Gastroesophageal sphincter (tissue), 4 donors: ENCODE measurements at regions not wholly inside any gene's neighbourhood (a gene's known extent, or its start where the extent isn't known, plus 50 kb on each side); places are given as distances from the start of the nearest gene placed in this dataset.

Experiments
- ATAC-seq: fragments of 150-250 bp; one replicate; pipeline ENCODE4 v1.9.1; 2016; ENCODE audit warnings: mild to moderate bottlenecking, moderate library complexity
- H3K27ac ChIP-seq, 4 donors: fragments of 200-600 bp; sonication (generic) in 3 of 4; 1 replicate in 3 of 4; 2 replicates in 1 of 4; pipeline ENCODE4 v1.5.1; 2016 to 2019
- H3K27me3 ChIP-seq: fragments of 200-600 bp; sonication (generic); one replicate; pipeline ENCODE4 v1.5.1; 2019
- H3K36me3 ChIP-seq, 2 donors: fragments of 200-600 bp; sonication (generic); one replicate each; pipeline ENCODE4 v1.5.1; 2019; ENCODE audit warnings: control low read depth in 1 of 2
- H3K4me1 ChIP-seq, 3 donors: fragments of 200-600 bp; sonication (generic); 1 replicate in 2 of 3; 2 replicates in 1 of 3; pipeline ENCODE4 v1.5.1; 2016 to 2019; ENCODE audit warnings: control low read depth in 2 of 3
- H3K4me3 ChIP-seq, 2 donors: fragments of 200-600 bp; sonication (generic); one replicate each; pipeline ENCODE4 v1.5.1; 2019; ENCODE audit warnings: mild to moderate bottlenecking in 1 of 2, moderate library complexity in 1 of 2
- H3K9me3 ChIP-seq, 3 donors: fragments of 200-600 bp; sonication (generic); one replicate each; pipeline ENCODE4 v1.5.1; 2017 to 2019; ENCODE audit warnings: control low read depth in 2 of 3
- CTCF ChIP-seq, 4 experiments: fragments of 200-600 bp in 2 of 4; fragments of 450-650 bp in 2 of 4; sonication (generic) in 1 of 4; IDR thresholded peaks; one replicate each; pipeline ENCODE4 v1.5.1; 2017 to 2019; ENCODE audit warnings: antibody characterized with exemption in 4 of 4, mild to moderate bottlenecking in 2 of 4, moderate library complexity in 2 of 4
- EP300 ChIP-seq: sonication (generic); formaldehyde crosslinking; IDR thresholded peaks from one replicate; pipeline ENCODE4 v1.6.1; 2017; ENCODE audit warnings: antibody characterized with exemption, mild to moderate bottlenecking
- POLR2A ChIP-seq, 2 donors: fragments of 450-650 bp; IDR thresholded peaks; one replicate each; pipeline ENCODE4 v1.6.1; 2017; ENCODE audit warnings: antibody characterized with exemption in 2 of 2, mild to moderate bottlenecking in 2 of 2, moderate library complexity in 1 of 2
- POLR2AphosphoS5 ChIP-seq: sonication (generic); formaldehyde crosslinking; IDR thresholded peaks from one replicate; pipeline ENCODE4 v1.6.1; 2017; ENCODE audit warnings: antibody characterized with exemption
- WGBS, 2 donors: methylation state at CpG; one replicate each; pipeline ENCODE4 v1.1.5; 2018; ENCODE audit warnings: low coverage in 1 of 2; 5-methylcytosine and 5-hydroxymethylcytosine counted together

GRCh38 chr2:58720033-58720769 lies 479.1 kb upstream of the FANCL start:
- H3K4me3 ChIP-seq: no peak overlapping the region
- no peaks in the 10 kb centered on the region for H3K36me3 ChIP-seq
- TF ChIP-seq EP300: no peak
- no peak for TF ChIP-seq POLR2AphosphoS5
- no peak for TF ChIP-seq POLR2A (IDR thresholded peaks at IDR 0.05)
- no peak for TF ChIP-seq CTCF (IDR thresholded peaks at IDR 0.05)
- ATAC-seq: no peak
- no peak overlapping the region for H3K27ac ChIP-seq
- H3K4me1 ChIP-seq: no peaks in the 10 kb centered on the region
- no peaks in the 10 kb centered on the region for H3K9me3 ChIP-seq
- no peaks in the 10 kb centered on the region for H3K27me3 ChIP-seq
- 79 to 92% methylated on average over 3 of the region's 3 CpGs for WGBS, 2 donors

DNA sequence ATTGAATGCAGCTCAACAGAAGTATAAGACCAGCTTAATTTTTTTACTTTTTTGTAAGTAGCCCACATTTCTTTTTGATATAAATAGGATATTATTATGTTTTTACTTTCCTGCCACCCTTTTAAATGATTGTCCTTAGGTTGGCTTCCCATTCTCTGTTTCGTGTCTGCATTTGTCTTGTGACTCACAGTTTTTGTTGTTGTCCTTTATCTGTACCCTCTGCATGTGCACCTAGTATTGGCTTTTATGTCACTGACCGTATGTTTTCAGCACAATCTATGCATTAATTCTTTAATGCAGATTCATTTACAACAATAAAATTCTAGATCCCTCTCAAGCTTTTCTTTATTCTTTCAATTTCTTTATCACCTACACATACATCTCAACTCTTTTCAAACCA lies 474.2 kb upstream of the FANCL start:
- no peaks in the 10 kb centered on the region for H3K36me3 ChIP-seq
- 79 to 88% methylated on average over 2 of the region's 2 CpGs for WGBS, 2 donors
- H3K27me3 ChIP-seq: no peaks in the 10 kb centered on the region
- TF ChIP-seq CTCF (IDR thresholded peaks at IDR 0.05): no peak
- no peak for TF ChIP-seq EP300
- no peak for TF ChIP-seq POLR2A (IDR thresholded peaks at IDR 0.05)
- no peak for TF ChIP-seq POLR2AphosphoS5
- no peaks in the 10 kb centered on the region for H3K9me3 ChIP-seq
- ATAC-seq: no peak
- no peak overlapping the region for H3K27ac ChIP-seq
- no peaks in the 10 kb centered on the region for H3K4me1 ChIP-seq
- H3K4me3 ChIP-seq: no peak overlapping the region

DNA sequence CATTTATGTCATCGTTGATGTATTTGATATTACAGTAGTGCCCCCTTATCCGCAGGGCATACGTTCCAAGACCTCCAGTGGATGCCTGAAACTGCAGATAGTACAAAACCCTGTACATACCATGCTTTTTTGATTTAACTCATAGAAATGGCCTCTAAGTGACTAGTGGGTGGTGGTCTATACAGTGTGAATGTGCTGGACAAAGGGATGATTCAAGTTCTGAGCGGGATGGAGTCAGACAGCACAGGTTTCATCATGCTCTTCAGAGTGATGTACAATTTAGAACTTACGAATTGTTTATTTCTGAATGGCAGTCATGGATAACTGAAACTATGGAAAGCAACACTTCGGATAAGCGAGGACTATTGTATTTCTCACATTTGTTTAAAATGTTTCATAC lies 473.1 kb upstream of the FANCL start:
- TF ChIP-seq EP300 (no peak), POLR2AphosphoS5 (no peak), CTCF (IDR thresholded peaks at IDR 0.05) (no peak), POLR2A (IDR thresholded peaks at IDR 0.05) (no peak)
- ATAC-seq: no peak
- Histone ChIP-seq H3K4me1 (no peaks in the 10 kb centered on the region), H3K36me3 (no peaks in the 10 kb centered on the region), H3K27me3 (no peaks in the 10 kb centered on the region), H3K9me3 (no peaks in the 10 kb centered on the region), H3K4me3 (no peak overlapping the region), H3K27ac (no peak overlapping the region)
- WGBS, 2 donors: 71 to 86% methylated on average over 6 to 7 of the region's 7 CpGs

GRCh38 chr2:58710795-58711279 lies 469.7 kb upstream of the FANCL start:
- peak; percentile 58 for ATAC-seq
- 64 to 76% methylated on average over 8 of the region's 8 CpGs for WGBS, 2 donors
- TF ChIP-seq POLR2AphosphoS5 (no peak), CTCF (IDR thresholded peaks at IDR 0.05) (no peak), EP300 (no peak), POLR2A (IDR thresholded peaks at IDR 0.05) (no peak)
- Histone ChIP-seq H3K4me3 (no peak overlapping the region), H3K36me3 (no peaks in the 10 kb centered on the region), H3K9me3 (no peaks in the 10 kb centered on the region), H3K27me3 (peaks cover 4% of the 10 kb centered on the region), H3K4me1 (no peaks in the 10 kb centered on the region), H3K27ac (no peak overlapping the region)

- no peak for TF ChIP-seq POLR2A (IDR thresholded peaks at IDR 0.05)
- TF ChIP-seq EP300: no peak
- no peak for TF ChIP-seq CTCF (IDR thresholded peaks at IDR 0.05)
- no peak for TF ChIP-seq POLR2AphosphoS5
These were observed 468.7 kb upstream of the FANCL start for GRCh38 chr2:58709687-58710354.

More at GRCh38 chr2:58709687-58710354, 468.7 kb upstream of the FANCL start:
- peaks cover 4% of the 10 kb centered on the region for H3K27me3 ChIP-seq
- H3K4me1 ChIP-seq: no peaks in the 10 kb centered on the region
- no peak overlapping the region for H3K4me3 ChIP-seq
- WGBS, 2 donors: 100% methylated on average over 1 of the region's 1 CpG; no CpG with 5 or more reads in 1 of the 2 donors
- H3K36me3 ChIP-seq: no peaks in the 10 kb centered on the region
- H3K27ac ChIP-seq: no peak overlapping the region
- no peaks in the 10 kb centered on the region for H3K9me3 ChIP-seq
- ATAC-seq: no peak
